ENCODE measurements at regions not wholly inside any gene's neighbourhood (a gene's known extent, or its start where the extent isn't known, plus 50 kb on each side); places are given as distances from the start of the nearest gene placed in this dataset.

- CTCF ChIA-PET, result no interaction called here
- no peak for DNase-seq (ENCODE audit: extremely low spot score)
- TF ChIP-seq LEF1 (IDR thresholded peaks at IDR 0.05; ENCODE audit: borderline replicate concordance), result no peak
- TF ChIP-seq BHLHE40 (IDR thresholded peaks at IDR 0.05; ENCODE audit: borderline replicate concordance), result no peak
- no peak for TF ChIP-seq ARNT (IDR thresholded peaks at IDR 0.05)
- no peak for TF ChIP-seq ELF4 (IDR thresholded peaks at IDR 0.05)
- TF ChIP-seq ZNF384 (IDR thresholded peaks at IDR 0.05), result no peak
- no peak for TF ChIP-seq FOXM1 (IDR thresholded peaks at IDR 0.05; ENCODE audit: borderline replicate concordance)
- TF ChIP-seq CTBP1 (IDR thresholded peaks at IDR 0.05; ENCODE audit: borderline replicate concordance), result no peak
- TF ChIP-seq NFRKB (IDR thresholded peaks at IDR 0.05), result no peak
- TF ChIP-seq SUZ12 (IDR thresholded peaks at IDR 0.05), result no peak
- no peak for TF ChIP-seq TARDBP (IDR thresholded peaks at IDR 0.05)
- TF ChIP-seq SP1 (IDR thresholded peaks at IDR 0.05), result no peak
- no peak for TF ChIP-seq PKNOX1 (IDR thresholded peaks at IDR 0.05)
- no peak for TF ChIP-seq FOXK2 (IDR thresholded peaks at IDR 0.05)
- no peak for TF ChIP-seq FOXA1 (IDR thresholded peaks at IDR 0.05)
- POLR2A ChIA-PET, result no interaction called here
Observed at GRCh38 chr11:110801328-110801727, 89.1 kb upstream of the ARHGAP20 start.

GRCh38 chr11:110798201-110798900 is 86.1 kb upstream of the ARHGAP20 start:
- no peak for TF ChIP-seq FOXA1 (IDR thresholded peaks at IDR 0.05)
- no peak for TF ChIP-seq ZNF384 (IDR thresholded peaks at IDR 0.05)
- no peak for TF ChIP-seq L3MBTL2 (conservative IDR thresholded peaks at IDR 0.05)
- no peak for TF ChIP-seq NFRKB (IDR thresholded peaks at IDR 0.05)
- TF ChIP-seq LEF1 (IDR thresholded peaks at IDR 0.05; ENCODE audit: borderline replicate concordance), result no peak
- TF ChIP-seq FOXM1 (IDR thresholded peaks at IDR 0.05; ENCODE audit: borderline replicate concordance), result no peak
- POLR2A ChIA-PET, result no interaction called here
- no peak for DNase-seq (ENCODE audit: extremely low spot score)
- CTCF ChIA-PET, result no interaction called here

DNA sequence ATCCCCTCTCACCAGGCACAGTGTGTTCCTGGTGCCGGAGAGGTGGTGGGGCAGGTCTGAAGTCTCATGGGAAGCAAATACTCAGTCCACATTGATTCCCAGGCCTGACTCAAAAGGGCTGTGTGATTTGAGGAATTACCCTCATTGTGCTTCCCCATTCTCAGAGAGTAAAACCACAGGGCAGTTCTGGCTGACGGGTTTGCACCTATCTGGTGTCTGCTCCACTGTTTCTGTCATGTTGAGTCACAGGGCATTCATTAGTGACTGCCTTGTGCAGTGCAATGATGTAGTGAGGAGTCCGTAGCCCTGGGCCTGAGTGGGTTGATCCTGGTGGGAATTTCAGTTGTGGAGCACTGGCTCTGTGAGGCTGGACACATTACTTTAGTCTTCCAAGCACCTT is 85.2 kb upstream of the ARHGAP20 start:
- ChIA-PET POLR2A (no interaction called here), CTCF (no interaction called here)
- no peak for TF ChIP-seq FOXA1 (IDR thresholded peaks at IDR 0.05)
- TF ChIP-seq ZNF384 (IDR thresholded peaks at IDR 0.05), result no peak
- TF ChIP-seq BHLHE40 (IDR thresholded peaks at IDR 0.05; ENCODE audit: borderline replicate concordance), result no peak
- TF ChIP-seq HDGF (IDR thresholded peaks at IDR 0.05; ENCODE audit: borderline replicate concordance), result no peak
- no peak for TF ChIP-seq NFRKB (IDR thresholded peaks at IDR 0.05)
- TF ChIP-seq FOXM1 (IDR thresholded peaks at IDR 0.05; ENCODE audit: borderline replicate concordance), result no peak
- TF ChIP-seq SUZ12 (IDR thresholded peaks at IDR 0.05), result no peak
- no peak for TF ChIP-seq ELF4 (IDR thresholded peaks at IDR 0.05)
- TF ChIP-seq ARNT (IDR thresholded peaks at IDR 0.05), result no peak
- TF ChIP-seq FOXK2 (IDR thresholded peaks at IDR 0.05), result no peak
- no peak for TF ChIP-seq TARDBP (IDR thresholded peaks at IDR 0.05)
- no peak for TF ChIP-seq PKNOX1 (IDR thresholded peaks at IDR 0.05)
- TF ChIP-seq SP1 (IDR thresholded peaks at IDR 0.05), result no peak
- TF ChIP-seq CTBP1 (IDR thresholded peaks at IDR 0.05; ENCODE audit: borderline replicate concordance), result no peak
- TF ChIP-seq L3MBTL2 (conservative IDR thresholded peaks at IDR 0.05), result no peak
- TF ChIP-seq LEF1 (IDR thresholded peaks at IDR 0.05; ENCODE audit: borderline replicate concordance), result no peak
- no peak for DNase-seq (ENCODE audit: extremely low spot score)

- ChIA-PET POLR2A (no interaction called here), CTCF (no interaction called here)
- TF ChIP-seq CTBP1 (IDR thresholded peaks at IDR 0.05; ENCODE audit: borderline replicate concordance) (no peak), FOXK2 (IDR thresholded peaks at IDR 0.05) (no peak), L3MBTL2 (conservative IDR thresholded peaks at IDR 0.05) (no peak), SP1 (IDR thresholded peaks at IDR 0.05) (no peak), ARNT (IDR thresholded peaks at IDR 0.05) (no peak), FOXM1 (IDR thresholded peaks at IDR 0.05; ENCODE audit: borderline replicate concordance) (no peak), BHLHE40 (IDR thresholded peaks at IDR 0.05; ENCODE audit: borderline replicate concordance) (no peak)
- DNase-seq (ENCODE audit: extremely low spot score), result no peak
Observed at GRCh38 chr11:110795112-110795624, 82.9 kb upstream of the ARHGAP20 start.

- CTCF ChIA-PET, result interaction anchor here (0.6 kb wide), 1 partner anchor 24 kb away, joined by 3 read pairs; no protein-coding TSS in a partner anchor
- no peak for DNase-seq (ENCODE audit: extremely low spot score)
- POLR2A ChIA-PET, result no interaction called here
- TF ChIP-seq TARDBP (IDR thresholded peaks at IDR 0.05) (no peak), SP1 (IDR thresholded peaks at IDR 0.05) (no peak), ELF4 (IDR thresholded peaks at IDR 0.05) (no peak)
Observed at GRCh38 chr11:110793556-110793955, 81.3 kb upstream of the ARHGAP20 start.

- no peak for DNase-seq (ENCODE audit: extremely low spot score)
- TF ChIP-seq BHLHE40 (IDR thresholded peaks at IDR 0.05; ENCODE audit: borderline replicate concordance) (no peak), SP1 (IDR thresholded peaks at IDR 0.05) (no peak), FOXK2 (IDR thresholded peaks at IDR 0.05) (no peak), ZNF384 (IDR thresholded peaks at IDR 0.05) (no peak), NFRKB (IDR thresholded peaks at IDR 0.05) (no peak), LEF1 (IDR thresholded peaks at IDR 0.05; ENCODE audit: borderline replicate concordance) (no peak), PKNOX1 (IDR thresholded peaks at IDR 0.05) (no peak), ARNT (IDR thresholded peaks at IDR 0.05) (no peak), HDGF (IDR thresholded peaks at IDR 0.05; ENCODE audit: borderline replicate concordance) (no peak), FOXM1 (IDR thresholded peaks at IDR 0.05; ENCODE audit: borderline replicate concordance) (no peak), ELF4 (IDR thresholded peaks at IDR 0.05) (no peak), TARDBP (IDR thresholded peaks at IDR 0.05) (no peak), L3MBTL2 (conservative IDR thresholded peaks at IDR 0.05) (no peak), SUZ12 (IDR thresholded peaks at IDR 0.05) (no peak), FOXA1 (IDR thresholded peaks at IDR 0.05) (no peak), CTBP1 (IDR thresholded peaks at IDR 0.05; ENCODE audit: borderline replicate concordance) (no peak)
- CTCF ChIA-PET, result no interaction called here
- POLR2A ChIA-PET, result no interaction called here
Observed at GRCh38 chr11:110791621-110792020, 79.4 kb upstream of the ARHGAP20 start.
